Left renal cortex interstitium (tissue), 4 donors: ENCODE measurements at regions not wholly inside any gene's neighbourhood (a gene's known extent, or its start where the extent isn't known, plus 50 kb on each side); places are given as distances from the start of the nearest gene placed in this dataset.
"Not testable (repeated sequence)": the region's sequence is repeated elsewhere in the genome, so short reads cannot be mapped to it uniquely, and the experiment has no call there.

Source experiments
- DNase-seq, 4 donors: peaks; one replicate each; pipeline ENCODE4 v3.0.0-alpha.2; 2013; ENCODE audit warnings: low read depth in 4 of 4, low spot score in 2 of 4, missing footprints in 1 of 4

GRCh38 chr5:92610435-92610834 is 970.6 kb downstream of the NR2F1-AS1 start:
- not testable (repeated sequence) for DNase-seq

GRCh38 chr5:92605591-92605990 is 975.4 kb downstream of the NR2F1-AS1 start:
- DNase-seq: peak in 1 of 4 donors; percentile 5

GRCh38 chr5:92599217-92599810 is 981.7 kb downstream of the NR2F1-AS1 start:
- no peak for DNase-seq

GRCh38 chr5:92594031-92594430 is 987.0 kb downstream of the NR2F1-AS1 start:
- DNase-seq: no peak

GRCh38 chr5:92588876-92589275 is 992.1 kb downstream of the NR2F1-AS1 start:
- DNase-seq: no peak

- no peak for DNase-seq
These were observed 999.3 kb downstream of the NR2F1-AS1 start for GRCh38 chr5:92581690-92582089.

- no peak for DNase-seq
These were observed 999.8 kb downstream of the NR2F1-AS1 start for GRCh38 chr5:92581249-92581648.

- no peak for DNase-seq
These were observed 1000.2 kb downstream of the NR2F1-AS1 start for GRCh38 chr5:92580814-92581213.

GRCh38 chr5:92574023-92574422 is 1007.0 kb downstream of the NR2F1-AS1 start:
- DNase-seq: no peak

GRCh38 chr5:92568522-92568921 is 1012.5 kb downstream of the NR2F1-AS1 start:
- DNase-seq: no peak

- DNase-seq: no peak
These were observed 1013.1 kb downstream of the NR2F1-AS1 start for GRCh38 chr5:92567831-92568450.

GRCh38 chr5:92566113-92566786 is 1014.8 kb downstream of the NR2F1-AS1 start:
- DNase-seq: no peak

- no peak for DNase-seq
These were observed 1015.3 kb downstream of the NR2F1-AS1 start for GRCh38 chr5:92565673-92566072.

- no peak for DNase-seq
These were observed 1019.0 kb downstream of the NR2F1-AS1 start for GRCh38 chr5:92562065-92562464.

- no peak for DNase-seq
These were observed 1019.5 kb downstream of the NR2F1-AS1 start for GRCh38 chr5:92561411-92561959.

GRCh38 chr5:92560698-92561401 is 1020.2 kb downstream of the NR2F1-AS1 start:
- DNase-seq: no peak

GRCh38 chr5:92559781-92560180 is 1021.2 kb downstream of the NR2F1-AS1 start:
- no peak for DNase-seq

GRCh38 chr5:92559331-92559730 is 1021.7 kb downstream of the NR2F1-AS1 start:
- DNase-seq: no peak

GRCh38 chr5:92556747-92557146 is 1024.3 kb downstream of the NR2F1-AS1 start:
- DNase-seq: no peak

GRCh38 chr5:92554447-92555085 is 1026.5 kb downstream of the NR2F1-AS1 start:
- no peak for DNase-seq

- DNase-seq: no peak
These were observed 1027.7 kb downstream of the NR2F1-AS1 start for GRCh38 chr5:92553326-92553725.
